ENCODE measurements at regions not wholly inside any gene's neighbourhood (a gene's known extent, or its start where the extent isn't known, plus 50 kb on each side); places are given as distances from the start of the nearest gene placed in this dataset.
"Not testable (repeated sequence)": the region's sequence is repeated elsewhere in the genome, so short reads cannot be mapped to it uniquely, and the experiment has no call there.

DNA sequence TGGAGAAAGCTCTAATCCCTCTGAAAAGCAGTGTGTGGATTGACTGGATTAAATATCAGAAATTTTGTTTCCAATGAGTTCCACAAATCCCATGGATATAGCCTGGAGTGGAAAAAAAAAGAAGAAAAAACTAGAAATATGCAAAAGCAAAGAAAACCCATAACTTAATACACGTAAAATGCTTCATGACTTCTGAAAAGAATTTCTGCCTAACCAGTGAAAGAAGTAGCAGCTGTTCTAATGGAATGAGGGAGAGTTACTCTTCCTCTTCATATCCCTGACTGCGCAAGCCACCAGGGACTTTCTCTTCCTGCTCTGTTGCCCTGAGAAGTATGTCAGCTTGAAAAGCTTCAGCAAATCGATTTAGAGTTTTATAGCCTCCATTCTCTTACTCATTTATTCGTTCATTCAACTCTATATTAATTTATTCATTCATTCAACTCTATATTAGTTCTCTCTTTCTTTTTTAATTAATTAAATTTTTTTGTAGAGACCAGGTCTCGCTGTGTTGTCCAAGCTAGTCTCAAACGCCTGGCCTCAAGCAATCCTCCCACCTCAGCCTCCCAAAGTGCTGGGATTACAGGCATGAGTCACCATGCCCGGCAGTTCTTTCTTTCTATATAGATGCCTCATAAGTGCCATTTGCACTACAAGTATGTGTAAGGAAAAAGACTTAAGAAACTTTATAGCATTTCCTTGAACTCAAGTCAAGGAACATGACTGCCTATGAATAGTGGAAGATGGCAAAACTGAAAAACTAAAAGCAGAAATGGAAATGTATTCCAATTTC lies 447.3 kb upstream of the NRP1 start:
- H3K27me3 ChIP-seq (ENCODE audit: control insufficient read depth, insufficient read depth, low read length) = no peaks in the 10 kb centered on the region
- no peak for DNase-seq
- H3K36me3 ChIP-seq (replicated peaks; ENCODE audit: control insufficient read depth, insufficient read depth, low read length) = no peaks in the 10 kb centered on the region; the same call in 1 of the 2 replicates
- no peak overlapping the region for H3K4me3 ChIP-seq (ENCODE audit: insufficient read depth, low read depth, low read length)

DNA sequence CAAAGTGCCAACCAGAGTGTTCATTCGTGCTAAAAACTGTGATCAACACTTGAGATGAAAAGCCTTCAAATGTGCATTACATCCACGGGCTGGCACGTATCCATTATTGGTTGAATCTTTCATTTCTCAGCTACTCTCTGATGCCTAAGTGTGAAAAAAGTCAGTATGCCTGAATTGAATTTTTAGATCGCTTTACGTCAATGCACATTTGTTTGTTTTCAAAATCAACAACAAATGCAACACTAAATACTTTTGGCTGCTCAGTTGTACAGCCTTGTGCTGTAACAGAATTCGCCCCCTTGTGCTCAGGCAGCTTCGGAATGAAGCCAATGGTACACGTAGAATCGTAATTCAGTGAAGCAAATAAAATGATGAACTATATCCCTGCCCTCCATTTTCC lies 446.5 kb upstream of the NRP1 start:
- Histone ChIP-seq H3K36me3 (replicated peaks; ENCODE audit: control insufficient read depth, insufficient read depth, low read length) (no peaks in the 10 kb centered on the region; the same call in 1 of the 2 replicates), H3K27me3 (ENCODE audit: control insufficient read depth, insufficient read depth, low read length) (no peaks in the 10 kb centered on the region), H3K4me3 (ENCODE audit: insufficient read depth, low read depth, low read length) (no peak overlapping the region)
- DNase-seq = no peak

DNA sequence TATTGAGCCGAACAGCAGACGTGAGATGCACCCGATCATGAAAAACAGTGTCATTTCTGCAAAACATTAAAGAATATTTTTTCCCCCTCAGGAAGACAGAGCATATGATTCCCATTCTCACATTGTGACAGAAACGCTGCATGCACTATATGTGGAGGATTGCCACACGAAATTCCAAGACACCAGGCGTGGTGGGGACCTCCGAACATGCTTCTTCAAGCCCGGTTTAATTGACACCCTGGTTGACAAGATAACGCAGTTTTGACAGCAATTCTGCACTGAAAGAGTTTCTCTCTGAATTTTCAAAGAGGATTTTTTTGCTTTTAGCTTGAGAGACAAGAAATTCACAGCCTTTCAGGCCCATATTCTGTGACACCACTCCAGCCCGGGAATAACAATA lies 442.8 kb upstream of the NRP1 start:
- DNase-seq = no peak
- Histone ChIP-seq H3K4me3 (ENCODE audit: insufficient read depth, low read depth, low read length) (no peak overlapping the region), H3K36me3 (replicated peaks; ENCODE audit: control insufficient read depth, insufficient read depth, low read length) (no peaks in the 10 kb centered on the region), H3K27me3 (ENCODE audit: control insufficient read depth, insufficient read depth, low read length) (no peaks in the 10 kb centered on the region)

DNA sequence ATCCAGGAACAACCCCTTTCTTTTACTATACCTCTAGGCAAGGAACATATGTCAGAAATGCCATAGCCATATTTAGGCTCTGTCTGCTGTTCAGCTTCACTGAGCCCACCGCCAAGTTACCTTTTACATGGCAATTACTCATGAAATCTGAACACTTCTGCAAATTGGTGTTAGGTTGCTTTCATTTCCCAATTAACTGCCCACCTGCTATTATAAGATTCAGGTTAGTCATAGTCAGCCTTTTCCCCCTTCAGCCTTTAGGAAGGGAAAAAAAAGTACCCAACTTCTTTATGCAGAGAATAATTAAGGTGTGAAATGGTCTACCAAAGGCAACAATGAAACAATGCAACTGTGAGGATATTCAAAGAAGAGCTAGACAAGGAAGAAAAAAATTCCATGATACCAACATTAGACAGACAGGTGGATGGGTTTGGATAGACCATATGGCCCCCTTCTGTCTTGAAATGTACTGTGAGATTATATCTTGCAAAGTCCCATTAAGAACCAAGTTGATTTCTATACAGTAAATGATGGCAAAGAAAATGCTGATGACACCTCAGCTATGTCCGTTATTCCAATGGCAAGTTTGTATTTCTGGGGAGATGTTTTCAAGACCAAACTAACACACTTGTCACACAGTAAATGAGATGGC lies 442.1 kb upstream of the NRP1 start:
- H3K27me3 ChIP-seq (ENCODE audit: control insufficient read depth, insufficient read depth, low read length) = no peaks in the 10 kb centered on the region
- DNase-seq = no peak
- no peaks in the 10 kb centered on the region for H3K36me3 ChIP-seq (replicated peaks; ENCODE audit: control insufficient read depth, insufficient read depth, low read length)
- H3K4me3 ChIP-seq (ENCODE audit: insufficient read depth, low read depth, low read length) = no peak overlapping the region

DNA sequence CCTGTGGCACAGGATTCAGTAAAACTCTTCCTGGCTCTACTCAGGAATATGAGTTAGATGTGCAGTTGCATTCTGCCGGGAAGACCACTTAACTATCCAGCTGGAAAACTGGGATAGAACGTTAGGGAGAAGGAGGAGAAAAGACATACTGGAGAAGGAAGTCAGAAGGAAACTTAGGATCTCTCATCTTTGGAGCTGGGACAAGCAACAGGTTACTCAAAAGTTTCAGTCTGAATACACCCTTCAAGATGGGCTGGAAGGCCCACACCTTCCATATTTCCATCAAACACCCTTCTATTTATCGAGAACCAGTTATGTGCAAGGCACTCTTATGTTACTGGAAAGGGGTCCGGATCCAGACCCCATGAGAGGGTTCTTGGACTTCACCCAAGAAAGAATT lies 440.4 kb upstream of the NRP1 start:
- DNase-seq = no peak
- Histone ChIP-seq H3K4me3 (ENCODE audit: insufficient read depth, low read depth, low read length) (no peak overlapping the region), H3K27me3 (ENCODE audit: control insufficient read depth, insufficient read depth, low read length) (no peaks in the 10 kb centered on the region), H3K36me3 (replicated peaks; ENCODE audit: control insufficient read depth, insufficient read depth, low read length) (no peaks in the 10 kb centered on the region)

DNA sequence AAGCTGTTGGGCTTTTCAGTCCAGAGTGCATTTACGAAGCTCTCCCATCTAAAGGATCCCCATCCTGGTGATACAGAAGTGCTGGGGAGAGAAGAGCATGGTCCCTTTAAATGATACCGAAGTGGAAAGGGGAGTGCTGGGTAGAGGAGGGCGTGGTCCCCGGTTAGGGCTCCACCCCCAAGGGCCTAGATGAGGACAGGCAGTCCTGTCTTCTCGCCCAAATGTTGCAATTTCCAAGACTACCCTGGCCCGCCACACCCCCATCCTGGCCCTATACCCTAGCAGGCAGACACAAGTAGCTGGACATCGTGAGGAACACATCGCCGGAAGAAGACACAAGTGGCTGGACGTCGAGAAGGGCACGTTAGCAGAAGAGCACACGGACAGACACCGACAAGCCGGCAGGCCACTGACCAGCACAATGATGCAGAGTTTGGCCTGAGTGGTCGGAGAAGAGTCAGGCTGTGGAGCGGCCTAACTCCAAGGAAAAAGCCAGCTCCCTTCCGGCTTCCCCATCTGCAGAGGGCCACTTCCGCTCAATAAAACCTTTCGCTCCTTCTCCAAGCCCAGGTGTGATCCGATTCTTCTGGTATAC lies 439.5 kb upstream of the NRP1 start:
- Histone ChIP-seq H3K27me3 (ENCODE audit: control insufficient read depth, insufficient read depth, low read length) (no peaks in the 10 kb centered on the region), H3K4me3 (ENCODE audit: insufficient read depth, low read depth, low read length) (no peak overlapping the region), H3K36me3 (replicated peaks; ENCODE audit: control insufficient read depth, insufficient read depth, low read length) (no peaks in the 10 kb centered on the region)
- DNase-seq = no peak

DNA sequence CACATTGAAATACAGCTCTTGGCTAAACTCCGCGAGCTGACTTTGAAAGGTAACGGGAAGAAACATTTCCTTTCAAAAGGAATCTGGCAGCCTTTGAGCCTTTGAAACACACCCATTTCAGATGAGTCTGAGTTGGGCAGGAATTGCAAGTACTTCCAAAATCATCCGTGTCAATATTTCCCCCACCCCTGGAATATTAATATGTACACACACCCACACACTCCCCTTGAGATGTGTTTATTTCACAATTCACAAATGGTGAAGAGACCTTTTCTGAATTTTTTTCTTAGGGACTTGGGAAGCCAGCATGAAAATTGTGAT lies 438.7 kb upstream of the NRP1 start:
- no peak for DNase-seq
- Histone ChIP-seq H3K36me3 (replicated peaks; ENCODE audit: control insufficient read depth, insufficient read depth, low read length) (no peaks in the 10 kb centered on the region), H3K27me3 (ENCODE audit: control insufficient read depth, insufficient read depth, low read length) (no peaks in the 10 kb centered on the region), H3K4me3 (ENCODE audit: insufficient read depth, low read depth, low read length) (no peak overlapping the region)

DNA sequence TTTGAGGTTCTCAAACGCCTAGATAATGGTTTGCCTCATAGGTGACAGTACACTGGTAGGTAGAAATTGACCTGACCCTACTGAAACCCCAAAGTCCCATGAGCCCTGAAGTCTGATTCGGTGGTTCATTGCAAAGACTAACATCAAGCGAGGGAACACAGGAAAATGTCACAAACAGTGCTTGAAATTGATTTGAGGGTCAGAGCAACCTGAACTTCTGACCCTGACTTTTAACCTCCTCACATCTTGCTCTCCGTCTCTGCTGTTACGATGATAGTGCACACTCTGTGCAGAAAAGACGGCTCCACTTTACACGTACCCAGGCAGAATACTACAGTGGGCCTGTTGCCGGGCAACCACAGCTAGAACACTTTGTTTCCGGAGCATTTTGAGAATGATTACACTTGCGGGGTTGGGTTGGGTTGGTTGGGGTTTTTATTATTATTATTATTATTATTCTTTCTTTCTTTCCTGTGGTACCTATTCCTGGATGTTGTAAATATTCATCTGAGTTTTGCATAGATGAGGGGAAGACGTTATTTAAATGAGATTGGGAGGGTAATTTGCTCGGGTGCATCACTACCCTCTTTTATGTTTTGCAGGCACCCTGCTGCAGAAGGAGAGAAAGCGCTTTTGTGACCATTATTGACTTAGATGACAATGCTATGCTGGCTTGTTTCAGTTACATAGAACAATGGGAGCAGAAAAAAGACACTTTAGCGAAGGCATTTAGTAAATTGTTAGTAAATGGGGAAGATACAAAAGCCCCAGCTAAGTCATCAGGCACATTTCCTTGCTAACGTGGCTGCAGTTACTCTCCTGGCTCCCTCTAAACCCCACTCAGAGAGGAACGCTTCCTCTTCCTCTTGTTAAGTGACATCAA lies 438.1 kb upstream of the NRP1 start:
- peak; percentile 14 for DNase-seq
- Histone ChIP-seq H3K27me3 (ENCODE audit: control insufficient read depth, insufficient read depth, low read length) (no peaks in the 10 kb centered on the region), H3K36me3 (replicated peaks; ENCODE audit: control insufficient read depth, insufficient read depth, low read length) (no peaks in the 10 kb centered on the region), H3K4me3 (ENCODE audit: insufficient read depth, low read depth, low read length) (no peak overlapping the region)

DNA sequence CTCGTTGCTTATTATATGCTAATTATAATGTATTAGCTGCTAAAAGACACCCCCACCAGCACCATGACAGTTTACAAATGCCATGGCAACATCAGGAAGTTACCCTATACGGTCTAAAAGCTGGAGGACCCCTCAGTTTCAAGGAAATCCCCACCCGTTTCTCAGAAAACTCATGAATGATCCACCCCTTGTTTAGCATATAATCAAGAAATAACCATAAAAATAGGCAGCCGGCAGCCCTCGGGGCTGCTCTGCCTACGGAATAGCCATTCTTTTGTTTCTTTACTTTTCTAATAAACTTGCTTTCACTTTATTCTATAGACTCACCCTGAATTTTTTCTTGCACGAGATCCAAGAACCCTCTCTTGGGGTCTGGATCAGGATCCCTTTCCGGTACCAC lies 437.4 kb upstream of the NRP1 start:
- not testable (repeated sequence) for H3K27me3 ChIP-seq (ENCODE audit: control insufficient read depth, insufficient read depth, low read length); H3K36me3 ChIP-seq (replicated peaks; ENCODE audit: control insufficient read depth, insufficient read depth, low read length); H3K4me3 ChIP-seq (ENCODE audit: insufficient read depth, low read depth, low read length); DNase-seq

DNA sequence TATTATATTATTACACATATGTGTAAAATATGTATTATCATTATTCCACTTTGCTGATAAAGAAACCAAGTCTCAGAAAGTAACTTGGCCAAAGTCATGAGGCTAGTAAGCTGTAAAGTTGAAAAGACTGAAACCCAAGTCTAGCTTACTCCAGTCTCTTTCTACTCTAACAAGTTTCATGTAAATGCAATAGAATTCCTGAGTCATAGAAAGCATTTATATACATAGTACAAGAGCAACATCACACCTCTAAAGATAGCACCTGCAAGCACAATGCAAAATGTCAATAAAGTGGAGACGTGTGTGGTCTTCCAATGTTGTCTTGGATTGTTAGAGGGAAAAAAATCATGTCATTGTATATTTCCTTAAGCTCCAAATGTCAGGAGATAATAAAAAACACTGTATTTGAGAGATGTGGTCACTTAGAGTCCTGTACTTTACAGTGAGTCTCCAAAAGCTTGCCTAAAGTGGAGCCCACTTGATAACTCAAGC lies 430.3 kb upstream of the NRP1 start:
- H3K27me3 ChIP-seq (ENCODE audit: control insufficient read depth, insufficient read depth, low read length) = no peaks in the 10 kb centered on the region
- DNase-seq = no peak
- no peaks in the 10 kb centered on the region for H3K36me3 ChIP-seq (replicated peaks; ENCODE audit: control insufficient read depth, insufficient read depth, low read length)
- no peak overlapping the region for H3K4me3 ChIP-seq (ENCODE audit: insufficient read depth, low read depth, low read length)

DNA sequence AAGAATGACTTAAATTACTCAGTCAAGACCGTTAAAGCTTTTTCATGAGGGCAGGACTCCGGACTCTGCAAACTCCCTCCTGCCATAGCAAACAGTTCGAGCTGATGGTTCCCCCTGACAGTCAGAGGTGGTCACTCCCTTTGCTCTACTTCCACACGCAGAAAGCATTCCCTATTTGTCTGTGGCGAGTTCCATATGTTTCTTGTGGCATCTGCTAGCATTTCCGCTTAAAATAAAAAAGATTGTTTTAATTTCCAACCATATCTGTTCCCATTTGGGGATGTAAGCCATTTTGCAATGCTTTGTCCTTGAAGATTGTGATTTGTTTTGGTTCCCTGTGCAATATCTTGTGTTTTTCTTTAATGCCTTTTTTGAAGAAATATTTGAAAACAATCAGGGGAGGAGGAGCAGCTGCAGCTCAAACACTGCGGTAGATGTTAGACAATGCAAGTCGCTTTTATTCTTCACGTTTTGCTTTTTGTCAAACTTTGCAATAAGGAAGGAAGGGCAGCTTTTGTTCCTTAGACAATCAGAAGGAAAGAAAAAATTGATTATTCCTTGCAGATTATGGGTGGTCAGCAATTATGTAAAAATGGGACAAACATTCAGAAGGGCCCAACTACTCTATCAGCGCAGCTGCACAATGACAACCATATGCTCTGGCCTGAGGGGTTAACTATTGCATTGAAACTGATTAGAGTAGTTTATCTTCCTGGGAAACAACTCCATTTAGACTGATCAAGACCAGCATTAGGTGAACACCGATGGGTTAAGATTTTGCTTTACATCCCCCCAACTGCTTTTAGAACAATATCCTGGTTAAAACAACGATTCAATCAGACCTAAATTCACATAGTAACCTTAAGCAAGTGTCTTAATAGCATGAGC lies 425.8 kb upstream of the NRP1 start:
- Histone ChIP-seq H3K4me3 (ENCODE audit: insufficient read depth, low read depth, low read length) (no peak overlapping the region), H3K27me3 (ENCODE audit: control insufficient read depth, insufficient read depth, low read length) (no peaks in the 10 kb centered on the region), H3K36me3 (replicated peaks; ENCODE audit: control insufficient read depth, insufficient read depth, low read length) (no peaks in the 10 kb centered on the region)
- no peak for DNase-seq

DNA sequence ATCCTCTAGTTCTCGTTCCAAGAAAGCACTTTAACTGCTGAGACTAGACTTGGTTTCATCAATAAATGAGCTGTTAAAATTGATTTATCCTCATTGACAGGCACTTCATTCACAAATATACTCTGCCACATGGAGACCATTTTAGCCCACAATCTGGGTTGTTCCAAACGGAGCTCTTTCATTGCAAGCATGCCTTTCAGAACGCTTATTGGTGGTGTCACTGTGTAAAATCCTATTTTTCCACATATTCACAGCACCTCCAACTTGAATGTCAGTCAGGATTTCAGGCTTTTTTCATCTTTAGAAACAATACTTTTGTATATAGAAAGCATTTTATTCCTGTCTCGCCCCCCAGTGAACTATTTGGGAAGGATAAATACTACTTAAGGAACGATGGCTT lies 424.7 kb upstream of the NRP1 start:
- Histone ChIP-seq H3K36me3 (replicated peaks; ENCODE audit: control insufficient read depth, insufficient read depth, low read length) (no peaks in the 10 kb centered on the region), H3K4me3 (ENCODE audit: insufficient read depth, low read depth, low read length) (no peak overlapping the region), H3K27me3 (ENCODE audit: control insufficient read depth, insufficient read depth, low read length) (no peaks in the 10 kb centered on the region)
- no peak for DNase-seq

DNA sequence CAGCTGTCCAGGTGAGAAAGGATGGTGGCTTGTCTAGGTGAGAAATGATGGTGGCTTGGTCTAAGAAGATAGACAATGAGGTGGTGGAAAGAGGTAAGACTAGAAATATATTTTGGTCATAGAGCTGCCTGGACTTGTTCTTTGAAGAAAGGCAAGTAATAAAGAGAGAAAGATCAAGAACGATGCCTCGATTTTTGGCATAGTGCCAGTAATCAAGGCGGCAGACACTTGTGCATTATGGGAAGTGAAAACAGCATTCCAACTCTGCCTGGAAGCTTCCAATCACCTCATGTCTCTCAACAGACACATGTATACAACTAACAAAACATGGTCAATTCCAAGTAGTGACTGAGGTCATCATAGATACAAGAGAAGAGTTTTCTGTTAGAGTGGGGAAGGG lies 423.8 kb upstream of the NRP1 start:
- no peak overlapping the region for H3K4me3 ChIP-seq (ENCODE audit: insufficient read depth, low read depth, low read length)
- DNase-seq = no peak
- H3K36me3 ChIP-seq (replicated peaks; ENCODE audit: control insufficient read depth, insufficient read depth, low read length) = no peaks in the 10 kb centered on the region; the same call in 1 of the 2 replicates
- no peaks in the 10 kb centered on the region for H3K27me3 ChIP-seq (ENCODE audit: control insufficient read depth, insufficient read depth, low read length)

DNA sequence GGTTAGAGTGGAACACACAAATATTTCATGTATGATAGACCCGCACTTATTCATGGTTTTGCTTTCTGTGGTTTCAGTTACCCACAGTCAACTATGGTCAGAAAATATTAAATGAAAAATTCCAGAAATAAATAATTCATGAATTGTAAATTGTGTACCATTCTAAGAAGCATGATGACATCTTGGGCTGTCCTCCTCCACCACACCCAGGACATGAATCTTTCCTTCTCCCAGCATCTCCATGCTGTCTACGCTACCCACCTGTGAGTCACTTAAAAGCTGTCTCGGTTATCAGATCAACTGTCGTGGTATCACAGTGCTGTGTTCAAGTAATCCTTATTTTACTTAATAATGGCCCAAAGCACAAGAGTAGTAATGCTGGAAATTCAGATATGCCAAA lies 419.6 kb upstream of the NRP1 start:
- no peak for DNase-seq
- Histone ChIP-seq H3K4me3 (ENCODE audit: insufficient read depth, low read depth, low read length) (no peak overlapping the region), H3K36me3 (replicated peaks; ENCODE audit: control insufficient read depth, insufficient read depth, low read length) (no peaks in the 10 kb centered on the region; the same call in 1 of the 2 replicates), H3K27me3 (ENCODE audit: control insufficient read depth, insufficient read depth, low read length) (no peaks in the 10 kb centered on the region)

Measured in H7 (cell line).